ENCODE measurements at regions not wholly inside any gene's neighbourhood (a gene's known extent, or its start where the extent isn't known, plus 50 kb on each side); places are given as distances from the start of the nearest gene placed in this dataset.

DNA sequence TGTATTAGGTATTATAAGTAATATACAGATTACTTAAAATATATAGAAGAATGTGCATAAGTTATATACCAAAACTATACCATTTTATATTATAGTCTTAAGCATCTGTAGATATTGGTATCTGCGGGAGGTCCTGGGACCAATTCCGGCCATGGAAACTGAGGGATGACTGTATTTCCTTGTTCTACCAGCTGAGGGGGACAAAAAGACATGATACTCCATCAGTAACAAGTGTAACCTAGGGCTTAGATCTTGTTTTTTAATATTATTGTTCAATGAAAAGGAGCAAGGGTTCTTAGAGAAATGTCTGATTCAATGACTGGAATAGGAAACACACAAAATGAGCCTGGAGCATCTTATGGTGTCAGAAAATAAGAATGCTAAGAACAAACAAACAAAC, 752.5 kb downstream of the CCSER2 start:
- Histone ChIP-seq H3K27ac (ENCODE audit: low read depth in 1 of 2, low read length in 2 of 2) (no peak overlapping the region), H3K27me3 (ENCODE audit: control insufficient read depth in 2 of 2, insufficient read depth in 2 of 2, low read length in 2 of 2) (no peaks in the 10 kb centered on the region), H4K20me1 (ENCODE audit: insufficient read depth, low read length) (no peaks in the 10 kb centered on the region), H3K79me2 (ENCODE audit: insufficient read depth, low read length) (no peaks in the 10 kb centered on the region), H2AFZ (ENCODE audit: insufficient read depth, low read depth, low read length, poor library complexity, severe bottlenecking) (no peak overlapping the region), H3K9ac (ENCODE audit: insufficient read depth, low read length, poor library complexity, severe bottlenecking) (no peak overlapping the region), H3K36me3 (replicated peaks in 1 of 2; ENCODE audit: control insufficient read depth in 1 of 2, insufficient read depth in 2 of 2, low read length in 2 of 2) (no peaks in the 10 kb centered on the region), H3K4me3 (replicated peaks in 1 of 3; ENCODE audit: low read depth in 2 of 3, low read length in 3 of 3) (no peak overlapping the region), H3K4me1 (ENCODE audit: control insufficient read depth in 1 of 2, insufficient read depth in 2 of 2, low read length in 2 of 2) (no peaks in the 10 kb centered on the region), H3K4me2 (replicated peaks; ENCODE audit: extremely low read depth, low read length, poor library complexity, severe bottlenecking) (no peak overlapping the region), H3K9me3 (replicated peaks in 1 of 2; ENCODE audit: control insufficient read depth in 1 of 2, insufficient read depth in 1 of 2, low read length in 2 of 2) (peaks cover 0 to under 1% of the 10 kb centered on the region in 2 donors)
- no CpG with 5 or more reads among the region's 2 CpGs for WGBS (ENCODE audit: insufficient coverage)
- DNase-seq = no peak
- H3K27me3 Mint-ChIP-seq (ENCODE audit: low read depth in 3 of 3) = peaks cover 0 to 2% (median 0%) of the 10 kb centered on the region in 3 donors
- intact Hi-C loops (cut with micrococcal nuclease) = no loop called here
- H3K36me3 Mint-ChIP-seq = no peaks in the 10 kb centered on the region
- TF ChIP-seq, protein P1, sequence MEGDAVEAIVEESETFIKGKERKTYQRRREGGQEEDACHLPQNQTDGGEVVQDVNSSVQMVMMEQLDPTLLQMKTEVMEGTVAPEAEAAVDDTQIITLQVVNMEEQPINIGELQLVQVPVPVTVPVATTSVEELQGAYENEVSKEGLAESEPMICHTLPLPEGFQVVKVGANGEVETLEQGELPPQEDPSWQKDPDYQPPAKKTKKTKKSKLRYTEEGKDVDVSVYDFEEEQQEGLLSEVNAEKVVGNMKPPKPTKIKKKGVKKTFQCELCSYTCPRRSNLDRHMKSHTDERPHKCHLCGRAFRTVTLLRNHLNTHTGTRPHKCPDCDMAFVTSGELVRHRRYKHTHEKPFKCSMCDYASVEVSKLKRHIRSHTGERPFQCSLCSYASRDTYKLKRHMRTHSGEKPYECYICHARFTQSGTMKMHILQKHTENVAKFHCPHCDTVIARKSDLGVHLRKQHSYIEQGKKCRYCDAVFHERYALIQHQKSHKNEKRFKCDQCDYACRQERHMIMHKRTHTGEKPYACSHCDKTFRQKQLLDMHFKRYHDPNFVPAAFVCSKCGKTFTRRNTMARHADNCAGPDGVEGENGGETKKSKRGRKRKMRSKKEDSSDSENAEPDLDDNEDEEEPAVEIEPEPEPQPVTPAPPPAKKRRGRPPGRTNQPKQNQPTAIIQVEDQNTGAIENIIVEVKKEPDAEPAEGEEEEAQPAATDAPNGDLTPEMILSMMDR (IDR thresholded peaks at IDR 0.05) = no peak
- H3K27ac Mint-ChIP-seq = no peak overlapping the region
- H3K4me1 Mint-ChIP-seq = no peaks in the 10 kb centered on the region
- peaks cover 0 to 5% (median 2%) of the 10 kb centered on the region in 7 donors for H3K9me3 Mint-ChIP-seq
- no peak overlapping the region for H3K4me3 Mint-ChIP-seq

- intact Hi-C loops (cut with micrococcal nuclease) = no loop called here
- TF ChIP-seq, protein P1 (IDR thresholded peaks at IDR 0.05) = no peak
- no CpG with 5 or more reads among the region's 3 CpGs for WGBS (ENCODE audit: insufficient coverage)
Measured at GRCh38 chr10:85098835-85099521, 770.6 kb downstream of the CCSER2 start.

More at GRCh38 chr10:85098835-85099521, 770.6 kb downstream of the CCSER2 start:
- Histone ChIP-seq H3K27me3 (ENCODE audit: control insufficient read depth in 2 of 2, insufficient read depth in 2 of 2, low read length in 2 of 2) (no peaks in the 10 kb centered on the region), H3K79me2 (ENCODE audit: insufficient read depth, low read length) (no peaks in the 10 kb centered on the region), H3K4me2 (replicated peaks; ENCODE audit: extremely low read depth, low read length, poor library complexity, severe bottlenecking) (no peak overlapping the region), H3K4me3 (replicated peaks in 1 of 3; ENCODE audit: low read depth in 2 of 3, low read length in 3 of 3) (no peak overlapping the region), H3K9ac (ENCODE audit: insufficient read depth, low read length, poor library complexity, severe bottlenecking) (no peak overlapping the region), H3K4me1 (ENCODE audit: control insufficient read depth in 1 of 2, insufficient read depth in 2 of 2, low read length in 2 of 2) (no peaks in the 10 kb centered on the region), H4K20me1 (ENCODE audit: insufficient read depth, low read length) (no peaks in the 10 kb centered on the region), H3K9me3 (replicated peaks in 1 of 2; ENCODE audit: control insufficient read depth in 1 of 2, insufficient read depth in 1 of 2, low read length in 2 of 2) (peaks cover 0 to 11% of the 10 kb centered on the region in 2 donors), H3K27ac (ENCODE audit: low read depth in 1 of 2, low read length in 2 of 2) (no peak overlapping the region), H3K36me3 (replicated peaks in 1 of 2; ENCODE audit: control insufficient read depth in 1 of 2, insufficient read depth in 2 of 2, low read length in 2 of 2) (no peaks in the 10 kb centered on the region), H2AFZ (ENCODE audit: insufficient read depth, low read depth, low read length, poor library complexity, severe bottlenecking) (no peak overlapping the region)
- Mint-ChIP-seq H3K4me1 (no peaks in the 10 kb centered on the region), H3K27ac (no peak overlapping the region), H3K4me3 (no peak overlapping the region), H3K27me3 (ENCODE audit: low read depth in 3 of 3) (peaks cover 0 to 3% (median 0%) of the 10 kb centered on the region in 3 donors), H3K9me3 (peaks cover 0 to 14% (median 5%) of the 10 kb centered on the region in 7 donors), H3K36me3 (no peaks in the 10 kb centered on the region)
- DNase-seq = no peak
